Fibroblast of skin of back (primary cell): ENCODE measurements at regions not wholly inside any gene's neighbourhood (a gene's known extent, or its start where the extent isn't known, plus 50 kb on each side); places are given as distances from the start of the nearest gene placed in this dataset.

ENCODE experiments used
- DNase-seq: peaks from one replicate; pipeline ENCODE4 v3.0.0-alpha.2; 2013

GRCh38 chr16:85348065-85348840, 236.0 kb upstream of the CIBAR2 start:
- DNase-seq = no peak

DNA sequence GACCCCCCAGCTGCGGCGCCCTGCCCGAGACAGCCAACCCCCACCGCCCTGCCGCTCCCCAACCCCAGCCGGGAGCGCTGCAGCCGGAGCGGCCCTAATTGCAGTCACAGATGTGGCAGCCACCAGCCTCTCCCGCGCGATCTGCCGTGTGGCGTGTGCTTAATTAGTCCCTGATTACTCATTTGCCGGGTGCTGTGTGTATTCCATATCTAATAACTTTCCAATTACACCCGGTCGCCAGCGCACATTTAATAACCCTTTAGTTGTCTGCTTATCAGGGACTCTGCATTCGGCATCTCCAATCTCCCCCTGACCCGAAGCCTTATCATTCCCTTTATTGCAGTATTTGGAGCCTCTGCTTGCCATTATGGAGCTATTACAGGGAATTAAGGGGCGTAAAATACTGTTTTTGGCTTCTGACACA, 236.7 kb upstream of the CIBAR2 start:
- no peak for DNase-seq

- no peak for DNase-seq
These were observed 237.3 kb upstream of the CIBAR2 start for GRCh38 chr16:85349365-85350145.

GRCh38 chr16:85350146-85350728, 238.0 kb upstream of the CIBAR2 start:
- DNase-seq = no peak

DNA sequence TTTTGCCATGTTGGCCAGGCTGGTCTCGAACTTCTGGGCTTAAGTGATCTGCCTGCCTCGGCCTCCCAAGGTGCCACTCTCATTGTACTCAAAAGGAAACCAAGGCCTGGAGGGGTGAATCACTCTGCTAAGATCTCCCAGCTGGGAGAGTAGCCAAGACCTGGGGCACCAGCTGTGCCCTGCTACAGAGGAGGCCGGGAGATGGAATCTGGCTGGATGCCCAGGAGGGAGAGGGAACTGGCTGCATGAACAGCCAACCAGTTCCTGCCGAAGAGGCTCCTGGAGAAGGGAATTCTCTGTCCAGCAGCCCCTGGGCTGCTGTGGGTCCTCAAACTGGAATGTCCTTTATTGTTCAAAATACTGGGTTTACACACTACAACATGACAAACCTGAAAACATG, 238.7 kb upstream of the CIBAR2 start:
- DNase-seq = peak; percentile 98

- no peak for DNase-seq
These were observed 240.7 kb upstream of the CIBAR2 start for GRCh38 chr16:85353013-85353412.

GRCh38 chr16:85353839-85354685, 241.8 kb upstream of the CIBAR2 start:
- DNase-seq = no peak

DNA sequence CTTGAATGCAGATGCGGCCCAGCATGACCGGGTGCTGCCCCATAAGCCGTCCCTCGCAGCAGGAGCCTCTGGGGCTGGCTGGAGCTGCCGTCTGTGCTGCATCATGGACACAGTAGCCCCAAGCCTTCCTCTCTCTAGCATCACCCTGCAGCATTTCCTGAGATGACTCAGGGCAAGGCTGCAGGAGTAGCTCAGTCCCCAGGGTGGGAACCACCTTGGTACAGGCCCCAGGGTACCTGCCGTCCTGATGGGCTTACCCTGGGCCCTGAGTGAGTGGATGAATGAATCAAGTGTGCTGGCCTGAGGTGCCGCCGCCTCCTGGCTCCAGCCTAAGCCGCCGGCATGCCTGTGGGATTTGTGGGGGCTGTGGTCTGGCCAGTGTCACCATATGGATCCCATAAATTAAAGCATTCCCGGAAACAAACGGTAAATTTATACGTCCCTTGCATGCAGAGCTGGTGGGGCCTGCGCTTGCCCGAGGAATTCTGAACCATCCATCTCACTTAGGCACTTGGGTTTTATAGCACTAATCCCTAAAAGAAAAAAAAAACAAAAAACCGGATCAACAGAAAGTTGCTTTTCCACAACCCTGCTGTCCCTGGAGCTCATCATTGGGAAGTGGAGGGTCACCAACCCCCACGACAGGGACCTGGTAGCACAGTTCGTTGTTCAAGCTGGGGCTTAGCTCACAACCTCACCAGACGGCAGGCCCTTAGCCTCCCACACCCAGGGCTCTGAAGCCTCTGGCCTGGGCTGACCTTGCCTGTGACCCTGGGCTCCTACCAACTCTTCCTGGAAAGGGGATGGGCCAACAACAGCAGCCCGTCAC, 242.6 kb upstream of the CIBAR2 start:
- peak; percentile 91 for DNase-seq

- DNase-seq = no peak
These were observed 243.2 kb upstream of the CIBAR2 start for GRCh38 chr16:85355515-85355837.

GRCh38 chr16:85356157-85356556, 243.9 kb upstream of the CIBAR2 start:
- DNase-seq = no peak

- DNase-seq = no peak
These were observed 245.1 kb upstream of the CIBAR2 start for GRCh38 chr16:85357323-85357722.

DNA sequence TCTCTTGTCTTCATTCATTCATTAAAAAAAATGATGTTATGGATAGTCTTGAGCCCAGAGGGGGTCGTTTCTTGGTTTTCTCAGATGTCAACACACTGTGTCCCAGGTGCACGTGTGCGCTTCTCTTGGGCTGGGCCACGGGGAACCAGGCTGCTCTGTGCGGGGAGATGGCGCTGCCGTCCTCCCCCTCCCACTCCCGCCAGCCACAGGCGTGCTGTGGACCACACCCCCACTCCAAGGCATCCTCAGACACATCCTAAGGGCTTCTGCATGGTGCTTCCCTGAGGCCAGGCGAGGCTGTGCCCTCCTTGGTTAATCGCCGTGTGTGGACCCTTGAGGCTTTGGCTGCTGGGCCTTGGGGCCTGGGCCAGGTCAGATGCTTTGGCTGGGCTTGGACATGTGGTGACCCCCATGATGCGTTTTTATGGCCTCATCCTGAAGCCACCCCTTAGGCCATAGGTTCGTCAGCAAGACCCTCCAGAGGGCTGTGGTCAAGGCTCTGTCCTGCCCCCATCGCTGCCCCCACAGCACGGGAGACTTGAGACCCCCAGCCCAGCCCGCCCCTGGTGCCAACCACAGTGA, 245.7 kb upstream of the CIBAR2 start:
- DNase-seq = no peak

DNA sequence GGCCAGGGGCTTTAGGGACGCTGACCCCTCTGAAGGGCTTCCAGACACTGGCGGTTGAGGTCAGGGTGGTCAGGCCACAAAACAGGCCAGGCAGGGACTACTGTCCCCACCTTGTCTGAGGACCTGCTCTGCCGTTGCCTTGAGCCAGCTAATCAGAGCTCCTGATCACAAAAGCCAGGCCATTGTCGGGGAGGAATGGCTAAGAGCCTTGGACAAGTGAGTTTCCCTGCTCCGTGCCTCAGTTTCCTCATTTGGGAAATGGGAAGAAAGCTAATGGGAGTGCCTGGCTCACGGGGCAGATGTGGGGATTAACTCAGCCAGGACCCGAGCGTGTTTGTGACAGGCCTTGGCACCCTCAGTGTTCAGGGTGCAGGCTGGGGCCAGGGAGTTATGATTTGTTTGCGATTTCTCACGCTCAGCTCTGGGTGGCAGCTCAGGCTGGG, 246.5 kb upstream of the CIBAR2 start:
- DNase-seq = no peak

- no peak for DNase-seq
These were observed 247.0 kb upstream of the CIBAR2 start for GRCh38 chr16:85359147-85359822.

- no peak for DNase-seq
These were observed 248.3 kb upstream of the CIBAR2 start for GRCh38 chr16:85360323-85361277.

DNA sequence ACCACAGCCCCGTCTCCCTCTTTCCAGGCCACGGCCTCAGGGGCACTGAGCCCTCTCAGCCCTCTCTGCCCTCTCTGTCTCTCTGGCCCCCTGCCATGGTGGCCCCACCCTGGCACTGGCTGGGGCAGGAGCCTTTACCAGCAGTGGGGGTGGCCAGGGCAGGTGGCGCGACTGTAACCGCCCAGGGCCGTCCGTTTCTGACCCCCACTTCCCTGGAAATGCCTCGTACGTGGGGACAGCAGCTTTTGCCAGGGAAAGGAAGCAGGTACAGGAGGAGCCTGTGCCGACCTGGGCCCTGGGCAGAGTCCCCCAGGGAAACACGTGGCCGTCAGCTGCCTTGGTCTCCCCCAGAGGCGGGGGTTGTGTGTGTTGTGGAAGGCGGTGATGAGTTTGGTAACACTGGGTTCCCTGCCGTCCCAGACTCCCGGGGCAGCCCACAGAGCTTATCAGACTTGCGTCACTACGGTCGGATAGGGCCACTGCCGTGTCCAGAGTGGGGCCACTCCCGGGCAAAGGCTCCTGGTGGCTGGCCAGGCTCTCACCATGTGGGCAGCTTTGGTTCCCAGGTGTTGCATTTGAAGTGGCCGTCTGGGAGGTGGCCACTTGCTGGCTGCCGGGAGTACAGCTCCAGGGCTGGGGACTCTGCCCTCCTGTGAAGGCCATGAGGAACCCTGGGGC, 249.3 kb upstream of the CIBAR2 start:
- no peak for DNase-seq

DNA sequence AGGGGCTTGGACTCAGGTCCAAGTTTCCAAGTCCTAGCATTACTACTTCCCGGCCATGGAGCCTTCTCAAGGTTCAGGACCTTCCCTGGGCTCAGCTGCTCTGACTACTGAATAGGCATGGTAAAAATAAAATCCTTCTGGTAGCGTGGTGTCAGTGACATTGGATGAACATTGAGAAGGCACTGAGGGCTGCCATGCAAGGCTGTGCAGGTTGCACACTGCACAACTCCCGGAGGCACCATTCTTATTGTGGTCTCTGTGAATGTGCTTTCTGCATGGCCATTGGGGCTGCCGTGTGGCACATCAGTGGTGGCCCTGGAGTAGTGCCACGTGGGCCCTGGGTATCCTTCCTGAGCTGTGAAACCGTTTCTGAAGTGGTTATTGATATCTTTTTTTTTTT, 250.2 kb upstream of the CIBAR2 start:
- DNase-seq = no peak

DNA sequence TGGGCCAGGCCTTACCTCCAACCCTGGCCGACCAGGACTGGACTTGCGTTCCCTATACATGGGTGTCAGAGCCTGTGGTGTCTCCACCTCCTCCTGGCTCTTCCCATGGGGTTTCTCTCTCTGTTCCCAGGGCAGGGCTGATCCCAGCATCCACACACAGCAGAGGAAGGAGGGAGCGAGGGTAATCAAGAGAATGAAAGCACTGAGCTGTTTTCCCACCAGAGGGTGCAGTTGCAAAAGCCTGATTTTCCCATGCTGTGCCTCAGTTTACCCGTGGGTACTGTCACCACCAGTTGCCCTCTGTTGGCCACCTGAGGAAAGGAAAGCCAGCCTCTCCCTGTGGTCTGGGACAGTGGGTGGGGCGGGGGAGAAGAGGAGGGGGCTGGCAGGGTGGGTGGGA, 249.7 kb upstream of the GSE1 start:
- peak; percentile 29 for DNase-seq

DNA sequence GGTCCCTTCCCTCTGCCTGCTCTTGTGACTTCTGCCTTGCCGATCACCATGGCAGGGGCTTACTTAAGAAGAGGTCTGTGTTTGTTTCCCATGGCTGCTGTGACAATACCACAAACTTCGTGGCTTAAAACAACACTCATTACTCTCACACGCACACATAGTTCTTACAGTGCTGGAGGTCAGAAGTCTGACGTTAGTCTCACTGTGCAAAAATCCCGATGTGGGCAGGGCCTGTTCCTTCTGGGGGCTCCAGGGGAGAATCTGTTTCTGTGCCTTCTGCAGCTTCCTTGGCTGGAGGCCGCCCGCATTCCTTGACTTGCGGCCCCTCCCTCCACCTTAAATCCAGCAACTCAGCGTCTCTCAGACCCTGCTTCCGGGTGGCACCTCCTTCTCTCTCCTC, 249.2 kb upstream of the GSE1 start:
- DNase-seq = peak; percentile 97
